Stimulated activated CD8-positive, alpha-beta memory T cell treated with anti-CD3 and anti-CD28 coated beads, Interleukin-7, amount 100 ng/mL, for 48 hours (primary cell): ENCODE measurements at regions not wholly inside any gene's neighbourhood (a gene's known extent, or its start where the extent isn't known, plus 50 kb on each side); places are given as distances from the start of the nearest gene placed in this dataset.
"Not testable (repeated sequence)": the region's sequence is repeated elsewhere in the genome, so short reads cannot be mapped to it uniquely, and the experiment has no call there.

Source experiments
- DNase-seq, 2 donors: peaks; one replicate each; pipeline ENCODE4 v3.0.0-alpha.2; 2020; ENCODE audit warnings: low read depth in 1 of 2; ENCODE audit errors: extremely low read depth in 1 of 2

- DNase-seq = no peak
Observed at GRCh38 chr1:88490676-88491075, 193.4 kb upstream of the PKN2 start.

GRCh38 chr1:88499671-88500070 is 184.4 kb upstream of the PKN2 start:
- no peak for DNase-seq

- DNase-seq = no peak
Observed at GRCh38 chr1:88502886-88503285, 181.2 kb upstream of the PKN2 start.

- DNase-seq = no peak
Observed at GRCh38 chr1:88503646-88504045, 180.4 kb upstream of the PKN2 start.

- no peak for DNase-seq
Observed at GRCh38 chr1:88504601-88505000, 179.5 kb upstream of the PKN2 start.

GRCh38 chr1:88509379-88509778 is 174.7 kb upstream of the PKN2 start:
- no peak for DNase-seq

- DNase-seq = no peak
Observed at GRCh38 chr1:88514544-88515060, 169.5 kb upstream of the PKN2 start.

GRCh38 chr1:88517499-88517898 is 166.6 kb upstream of the PKN2 start:
- not testable (repeated sequence) for DNase-seq

GRCh38 chr1:88519156-88519555 is 164.9 kb upstream of the PKN2 start:
- no peak for DNase-seq

GRCh38 chr1:88523854-88524528 is 160.1 kb upstream of the PKN2 start:
- no peak for DNase-seq

GRCh38 chr1:88526456-88526855 is 157.6 kb upstream of the PKN2 start:
- no peak for DNase-seq

- DNase-seq = no peak
Observed at GRCh38 chr1:88528792-88529191, 155.3 kb upstream of the PKN2 start.

GRCh38 chr1:88529581-88529980 is 154.5 kb upstream of the PKN2 start:
- no peak for DNase-seq

GRCh38 chr1:88530246-88530645 is 153.8 kb upstream of the PKN2 start:
- no peak for DNase-seq

GRCh38 chr1:88537787-88538186 is 146.3 kb upstream of the PKN2 start:
- no peak for DNase-seq

- no peak for DNase-seq
Observed at GRCh38 chr1:88538222-88538899, 145.7 kb upstream of the PKN2 start.

- DNase-seq = no peak
Observed at GRCh38 chr1:88540255-88540654, 143.8 kb upstream of the PKN2 start.

GRCh38 chr1:88541596-88541995 is 142.5 kb upstream of the PKN2 start:
- no peak for DNase-seq

- no peak for DNase-seq
Observed at GRCh38 chr1:88544195-88544594, 139.9 kb upstream of the PKN2 start.

GRCh38 chr1:88549536-88549935 is 134.5 kb upstream of the PKN2 start:
- DNase-seq = no peak

GRCh38 chr1:88552226-88552625 is 131.8 kb upstream of the PKN2 start:
- DNase-seq = no peak

GRCh38 chr1:88557014-88557413 is 127.1 kb upstream of the PKN2 start:
- no peak for DNase-seq
